GM12891 (cell line): ENCODE measurements at regions not wholly inside any gene's neighbourhood (a gene's known extent, or its start where the extent isn't known, plus 50 kb on each side); places are given as distances from the start of the nearest gene placed in this dataset.

Source experiments
- PAX5 ChIP-seq: IDR thresholded peaks from 2 replicates; pipeline ENCODE4 v1.6.1; 2011; ENCODE audit warnings: low read length, moderate library complexity, mild to moderate bottlenecking; ENCODE audit not compliant: insufficient read depth, severe bottlenecking
- POLR2A ChIP-seq: IDR thresholded peaks from 2 replicates; pipeline ENCODE4 v1.6.1; 2011; ENCODE audit warnings: low read depth, low read length, control low read depth
- POLR2AphosphoS5 ChIP-seq: IDR thresholded peaks from 2 replicates; pipeline ENCODE4 v1.6.1; 2011; ENCODE audit warnings: low read depth, low read length, control low read depth
- POU2F2 ChIP-seq: IDR thresholded peaks from 2 replicates; pipeline ENCODE4 v1.6.1; 2011; ENCODE audit warnings: low read depth, mild to moderate bottlenecking, control low read depth, low read length, moderate library complexity
- SPI1 ChIP-seq: IDR thresholded peaks from 2 replicates; pipeline ENCODE4 v1.6.1; 2011; ENCODE audit warnings: low read depth, low read length, control low read depth
- TAF1 ChIP-seq: IDR thresholded peaks from 2 replicates; pipeline ENCODE4 v1.6.1; 2011; ENCODE audit warnings: low read depth, low read length, control low read depth

DNA sequence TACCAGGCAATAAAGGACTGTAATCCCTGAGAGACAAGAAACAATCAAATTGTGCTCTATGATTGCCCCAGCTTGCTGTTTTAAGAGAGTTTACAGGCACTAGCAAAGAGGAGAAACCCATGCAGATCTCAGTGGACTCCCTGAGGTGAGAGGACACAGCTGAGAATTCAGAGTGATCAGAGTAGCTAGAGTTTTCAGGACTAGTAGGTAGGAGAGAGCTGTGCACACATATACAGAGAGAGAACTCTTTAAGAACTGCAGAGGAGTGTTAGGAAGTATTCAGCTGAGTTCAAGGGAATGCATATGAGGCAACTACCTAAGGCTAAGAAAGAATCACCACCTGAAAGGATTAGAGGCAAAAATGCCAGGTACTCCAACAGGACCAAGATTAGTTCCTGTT lies 904.8 kb downstream of the CDH8 start:
- TF ChIP-seq POLR2AphosphoS5 = no peak
- TF ChIP-seq POLR2A = no peak
- TF ChIP-seq TAF1 = no peak
- no peak for TF ChIP-seq SPI1
- no peak for TF ChIP-seq PAX5
- TF ChIP-seq POU2F2 = no peak
